ENCODE measurements at regions not wholly inside any gene's neighbourhood (a gene's known extent, or its start where the extent isn't known, plus 50 kb on each side); places are given as distances from the start of the nearest gene placed in this dataset.

GRCh38 chr18:54714851-54715250 is 113.4 kb upstream of the RAB27B start:
- no peak overlapping the region for H2BK5ac ChIP-seq (ENCODE audit: low read depth, low read length, poor library complexity, severe bottlenecking)
- in situ Hi-C loops (cut with MboI; ENCODE audit: low sequenced_read_pairs): no loop called here

More at GRCh38 chr18:54714851-54715250, 113.4 kb upstream of the RAB27B start:
- Histone ChIP-seq H3K9me1 (ENCODE audit: insufficient read depth, low read length) (peaks cover 9% of the 10 kb centered on the region; the same call in 1 of the 2 replicates), H3K4me3 (ENCODE audit: insufficient read depth, low read depth, low read length) (no peak overlapping the region), H3K4me2 (ENCODE audit: low read depth, low read length) (no peak overlapping the region), H3K79me1 (ENCODE audit: low read depth in 1 of 2, low read length in 2 of 2) (no peaks in the 10 kb centered on the region), H2BK20ac (ENCODE audit: low read depth, low read length) (no peak overlapping the region), H3K9me3 (ENCODE audit: control insufficient read depth, insufficient read depth, low read length) (no peaks in the 10 kb centered on the region), H4K91ac (ENCODE audit: insufficient read depth, low read depth, low read length) (no peak overlapping the region), H4K20me1 (ENCODE audit: insufficient read depth, low read length) (no peaks in the 10 kb centered on the region), H3K9ac (ENCODE audit: low read depth, low read length) (no peak overlapping the region), H2BK120ac (ENCODE audit: low read depth, low read length) (no peak overlapping the region), H3K14ac (replicated peaks; ENCODE audit: low read depth, low read length) (no peak overlapping the region), H3K27me3 (ENCODE audit: control insufficient read depth, insufficient read depth, low read length) (no peaks in the 10 kb centered on the region), H4K8ac (ENCODE audit: low read depth in 2 of 2, low read length in 2 of 2) (no peak overlapping the region), H3K23ac (ENCODE audit: low read depth, low read length) (no peak overlapping the region), H2AFZ (replicated peaks; ENCODE audit: low read length, poor library complexity) (no peak overlapping the region), H3K56ac (ENCODE audit: extremely low read depth, insufficient read depth, low read length) (no peak overlapping the region), H3K36me3 (ENCODE audit: control insufficient read depth, insufficient read depth, low read length) (no peaks in the 10 kb centered on the region), H3K4me1 (ENCODE audit: control insufficient read depth, insufficient read depth, low read length) (peaks cover 11% of the 10 kb centered on the region), H3K18ac (ENCODE audit: low read depth, low read length) (no peak overlapping the region), H2AK9ac (replicated peaks; ENCODE audit: low read depth, low read length, poor library complexity) (no peak overlapping the region), H3K27ac (ENCODE audit: insufficient read depth, low read length) (no peak overlapping the region), H2BK15ac (ENCODE audit: low read depth, low read length) (no peak overlapping the region), H4K5ac (ENCODE audit: low read depth, low read length) (no peak overlapping the region), H3K4ac (ENCODE audit: low read depth, low read length) (no peak overlapping the region), H2AK5ac (ENCODE audit: low read depth, low read length) (no peak overlapping the region)
- no TSS peak for BruUV-seq (replicated peaks)
- no peak for ATAC-seq (ENCODE audit: low read depth)
- intact Hi-C loops (cut with micrococcal nuclease): no loop called here
- CTCF ChIA-PET: no interaction called here
- dilution Hi-C loops (cut with HindIII; ENCODE audit: low sequenced_read_pairs, unreplicated experiment): no loop called here
- POLR2A ChIA-PET (ENCODE audit: unreplicated experiment): no interaction called here
- TF ChIP-seq RCOR1 (IDR thresholded peaks at IDR 0.05; ENCODE audit: insufficient replicate concordance, low read length) (no peak), CEBPB (IDR thresholded peaks at IDR 0.05; ENCODE audit: low read depth, low read length) (no peak), ELK1 (IDR thresholded peaks at IDR 0.05; ENCODE audit: borderline replicate concordance, low read depth, low read length) (no peak), POLR2A (IDR thresholded peaks at IDR 0.05; ENCODE audit: low read depth, low read length) (no peak), MAZ (IDR thresholded peaks at IDR 0.05; ENCODE audit: borderline replicate concordance, low read depth, low read length) (no peak), FOS (IDR thresholded peaks at IDR 0.05; ENCODE audit: low read depth, low read length) (no peak), BHLHE40 (IDR thresholded peaks at IDR 0.05; ENCODE audit: low read depth, low read length) (no peak), CTCF (conservative IDR thresholded peaks at IDR 0.05; ENCODE audit: low read depth, low read length) (no peak), NFE2L2 (IDR thresholded peaks at IDR 0.05; ENCODE audit: low read depth, low read length) (no peak), USF2 (IDR thresholded peaks at IDR 0.05; ENCODE audit: low read depth, low read length) (no peak), MXI1 (IDR thresholded peaks at IDR 0.05; ENCODE audit: borderline replicate concordance, low read depth, low read length) (no peak), RAD21 (IDR thresholded peaks at IDR 0.05; ENCODE audit: low read length) (no peak), CHD1 (IDR thresholded peaks at IDR 0.05; ENCODE audit: low read depth, low read length) (no peak), SMC3 (IDR thresholded peaks at IDR 0.05; ENCODE audit: low read depth, low read length) (no peak), RFX5 (IDR thresholded peaks at IDR 0.05; ENCODE audit: low read depth, low read length) (no peak), MAFK (IDR thresholded peaks at IDR 0.05; ENCODE audit: low read depth, low read length) (no peak)
- no CpG with 5 or more reads among the region's 1 CpG for WGBS, 2 experiments (ENCODE audit: extremely low coverage in 2 of 2, insufficient read length in 1 of 2)
- no peak for DNase-seq
